GM18508 (cell line): ENCODE measurements at regions not wholly inside any gene's neighbourhood (a gene's known extent, or its start where the extent isn't known, plus 50 kb on each side); places are given as distances from the start of the nearest gene placed in this dataset.
"Not testable (repeated sequence)": the region's sequence is repeated elsewhere in the genome, so short reads cannot be mapped to it uniquely, and the experiment has no call there.

Experiments used
- ATAC-seq: cut with Tn5 transposase; IDR thresholded peaks from one replicate; pipeline ENCODE4 v1.9.1; 2021; ENCODE audit warnings: moderate number of reproducible peaks; ENCODE audit not compliant: insufficient read depth, unreplicated experiment

DNA sequence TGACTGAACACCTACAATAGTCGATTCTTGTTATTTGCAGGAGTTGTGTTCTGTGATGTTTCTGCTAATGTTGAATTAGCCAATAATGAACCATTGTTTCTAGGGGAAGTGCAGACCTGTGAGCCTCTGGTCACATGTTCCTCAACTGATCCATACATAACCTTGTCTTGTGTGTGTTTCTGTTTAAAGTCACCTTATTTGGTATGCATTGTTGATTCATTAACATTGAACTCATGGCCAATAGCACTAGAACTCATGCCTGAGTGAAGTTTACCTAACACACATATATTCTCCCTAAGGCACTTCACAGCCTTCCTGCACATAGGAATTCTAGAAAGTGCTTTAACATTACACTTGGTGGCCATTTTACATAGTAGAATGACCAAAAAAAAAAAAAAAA lies 271.8 kb upstream of the PLET1 start:
- ATAC-seq = no peak

DNA sequence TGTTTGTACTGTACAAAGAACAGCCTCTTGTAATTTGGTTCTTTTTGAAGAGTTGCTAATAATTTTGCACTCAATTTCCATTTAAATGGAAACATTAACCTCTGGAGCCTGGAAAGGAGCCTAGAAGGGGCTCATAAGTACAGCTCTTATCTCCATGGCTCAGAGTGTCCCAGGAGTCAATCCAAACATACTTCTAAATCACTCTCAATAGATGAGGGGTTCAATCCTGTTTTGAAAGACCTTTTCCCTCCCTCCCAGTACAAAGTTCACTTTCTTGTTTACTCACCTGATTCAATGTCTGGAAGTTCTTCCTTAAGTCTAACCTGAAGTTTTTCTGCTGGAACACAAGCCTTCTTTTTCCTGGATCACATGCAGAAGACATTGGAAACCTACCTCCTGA lies 273.0 kb upstream of the PLET1 start:
- ATAC-seq = no peak

DNA sequence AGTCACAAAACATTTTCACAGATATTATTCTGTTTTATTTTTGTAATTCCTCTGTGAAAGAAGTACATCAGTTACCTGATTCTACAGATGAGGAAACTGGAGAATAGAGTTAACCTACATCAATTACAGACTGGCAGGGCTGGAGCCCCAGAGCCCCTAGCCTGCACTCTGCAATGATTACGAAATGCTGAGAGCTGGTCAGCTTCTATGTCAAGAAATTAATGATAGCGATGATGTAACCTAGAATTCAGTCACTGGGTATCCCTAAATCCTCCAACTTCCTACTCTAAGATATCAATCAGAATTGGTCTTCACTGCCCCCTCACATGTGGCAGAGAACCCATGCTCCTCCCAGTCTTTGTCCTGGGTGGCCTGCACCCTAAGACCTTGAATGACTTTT lies 273.5 kb upstream of the PLET1 start:
- ATAC-seq = no peak

DNA sequence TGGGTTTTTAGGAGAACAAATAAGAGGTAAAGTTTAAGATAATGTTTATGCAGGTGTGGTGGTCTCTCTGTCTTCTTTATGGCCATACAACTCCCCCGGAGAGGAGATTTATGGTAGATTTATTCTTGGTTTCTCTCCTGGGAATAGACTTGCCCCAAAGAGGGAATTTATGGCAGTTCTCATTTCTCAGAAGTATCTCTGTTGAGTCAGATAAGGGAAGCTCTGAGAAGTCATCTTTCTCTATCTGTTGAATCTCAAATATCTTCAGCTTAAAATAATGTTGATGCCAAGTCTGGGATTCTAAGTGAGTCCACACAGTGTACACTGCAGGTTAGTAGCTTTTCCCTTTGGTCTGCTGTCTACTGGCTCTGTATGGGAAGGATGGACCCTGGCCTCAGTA lies 276.4 kb upstream of the PLET1 start:
- ATAC-seq = no peak

DNA sequence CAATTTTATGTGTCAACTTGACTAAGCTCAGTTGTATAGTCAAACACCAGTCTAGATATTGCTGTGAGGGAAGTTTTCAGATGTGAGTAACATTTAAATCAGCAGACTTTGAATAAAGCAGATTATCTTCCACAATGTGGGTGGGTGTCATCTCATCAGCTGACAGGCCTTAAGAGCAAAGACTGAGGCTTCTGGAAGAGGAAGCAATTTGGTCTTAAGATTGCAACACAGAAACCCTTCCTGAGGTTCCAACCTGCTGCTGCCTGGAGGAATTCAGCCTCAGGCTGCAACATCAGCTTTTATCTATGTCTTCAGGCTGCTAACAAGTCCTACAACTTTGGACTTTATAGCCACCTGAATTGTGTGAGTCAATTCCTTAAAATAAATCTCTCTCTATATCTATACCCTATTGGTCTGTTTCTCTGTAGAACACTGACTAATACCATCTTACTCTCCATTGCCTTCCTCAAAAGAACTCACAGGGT lies 277.2 kb upstream of the PLET1 start:
- no peak for ATAC-seq

DNA sequence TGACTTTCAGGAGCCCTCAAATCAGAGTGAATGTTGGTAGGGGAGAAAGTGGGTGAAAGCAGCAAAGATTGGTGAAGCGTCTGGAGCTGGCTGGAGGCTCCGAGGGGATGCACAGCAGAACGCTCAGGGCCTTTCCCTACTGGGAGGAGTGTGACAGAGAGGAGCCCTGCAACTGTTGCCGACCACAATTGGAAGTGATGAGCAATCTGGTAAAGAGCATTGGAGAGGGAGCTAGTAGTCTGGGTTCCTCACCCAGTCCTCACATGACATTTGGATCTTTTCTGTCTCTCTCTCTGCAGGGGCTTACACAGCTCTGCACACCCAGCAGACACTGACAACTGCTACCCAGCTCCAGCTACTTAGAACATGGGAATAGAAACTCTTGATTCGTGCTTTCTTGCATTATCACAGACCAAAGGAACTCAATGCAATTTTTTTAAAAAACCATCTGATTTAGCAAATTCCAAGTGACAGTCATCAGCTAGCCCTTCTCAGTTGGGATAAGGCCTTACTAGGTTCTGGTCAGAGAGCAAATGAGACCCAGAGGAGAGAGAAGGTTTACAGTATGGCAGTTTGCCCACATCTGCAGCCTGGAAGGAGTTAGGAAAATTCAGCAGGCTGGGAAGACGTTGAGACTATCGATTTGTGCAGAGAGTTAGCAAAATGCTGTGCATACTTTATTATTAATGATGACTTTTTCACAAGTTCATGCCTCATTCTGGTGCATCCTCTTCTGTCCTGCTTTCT lies 278.0 kb upstream of the PLET1 start:
- no peak for ATAC-seq

DNA sequence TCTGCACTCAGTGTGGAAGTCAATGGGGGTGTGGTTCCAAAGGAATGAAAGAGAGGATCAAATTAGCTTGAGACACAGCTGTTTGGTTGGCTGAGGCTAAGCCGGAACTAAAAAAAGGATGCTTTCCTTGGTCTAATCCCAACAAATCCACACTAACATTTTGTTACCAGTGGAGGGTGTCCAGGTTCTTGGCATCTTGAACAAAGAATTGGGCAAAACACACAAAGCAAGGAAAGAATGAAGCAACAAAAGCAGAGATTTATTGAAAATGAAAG lies 278.6 kb upstream of the PLET1 start:
- not testable (repeated sequence) for ATAC-seq

DNA sequence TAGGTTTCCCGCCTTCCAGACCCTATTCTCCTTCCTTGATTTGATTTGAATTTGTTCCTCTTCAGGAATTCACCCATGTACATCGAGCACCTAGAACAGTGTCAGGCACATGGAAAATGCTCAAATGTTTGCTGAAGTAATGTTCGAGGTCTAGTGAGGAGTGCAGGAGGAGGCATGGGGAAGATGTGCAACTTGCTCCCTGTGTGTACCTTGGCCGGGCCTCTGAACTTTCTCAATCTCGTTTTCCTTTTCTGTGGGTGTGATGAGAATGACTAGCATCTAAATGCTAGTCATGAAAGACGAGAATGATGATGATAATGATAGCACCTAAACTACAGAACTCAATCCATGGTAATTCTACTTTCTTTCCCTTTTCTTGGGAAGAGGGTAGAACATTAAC lies 279.1 kb upstream of the PLET1 start:
- no peak for ATAC-seq

DNA sequence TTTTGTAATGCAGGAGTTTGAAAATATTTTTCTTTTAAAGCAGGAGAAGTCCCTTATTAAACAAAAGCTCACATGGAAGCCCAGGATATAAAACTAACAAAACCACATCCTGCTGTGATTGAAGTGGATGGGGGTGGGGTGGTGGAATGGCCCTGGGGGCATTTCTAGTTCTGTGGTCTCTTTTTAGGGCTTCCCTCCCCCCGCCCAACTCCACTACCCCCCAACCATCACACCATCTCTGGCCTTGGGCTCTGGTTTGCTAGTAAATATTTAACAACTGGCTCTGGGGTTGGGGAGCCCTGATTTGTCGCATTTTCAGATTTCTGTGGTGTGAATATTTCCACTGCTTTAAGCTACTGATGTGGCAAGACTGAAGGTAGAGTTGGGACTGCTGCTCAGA lies 279.6 kb upstream of the PLET1 start:
- no peak for ATAC-seq

DNA sequence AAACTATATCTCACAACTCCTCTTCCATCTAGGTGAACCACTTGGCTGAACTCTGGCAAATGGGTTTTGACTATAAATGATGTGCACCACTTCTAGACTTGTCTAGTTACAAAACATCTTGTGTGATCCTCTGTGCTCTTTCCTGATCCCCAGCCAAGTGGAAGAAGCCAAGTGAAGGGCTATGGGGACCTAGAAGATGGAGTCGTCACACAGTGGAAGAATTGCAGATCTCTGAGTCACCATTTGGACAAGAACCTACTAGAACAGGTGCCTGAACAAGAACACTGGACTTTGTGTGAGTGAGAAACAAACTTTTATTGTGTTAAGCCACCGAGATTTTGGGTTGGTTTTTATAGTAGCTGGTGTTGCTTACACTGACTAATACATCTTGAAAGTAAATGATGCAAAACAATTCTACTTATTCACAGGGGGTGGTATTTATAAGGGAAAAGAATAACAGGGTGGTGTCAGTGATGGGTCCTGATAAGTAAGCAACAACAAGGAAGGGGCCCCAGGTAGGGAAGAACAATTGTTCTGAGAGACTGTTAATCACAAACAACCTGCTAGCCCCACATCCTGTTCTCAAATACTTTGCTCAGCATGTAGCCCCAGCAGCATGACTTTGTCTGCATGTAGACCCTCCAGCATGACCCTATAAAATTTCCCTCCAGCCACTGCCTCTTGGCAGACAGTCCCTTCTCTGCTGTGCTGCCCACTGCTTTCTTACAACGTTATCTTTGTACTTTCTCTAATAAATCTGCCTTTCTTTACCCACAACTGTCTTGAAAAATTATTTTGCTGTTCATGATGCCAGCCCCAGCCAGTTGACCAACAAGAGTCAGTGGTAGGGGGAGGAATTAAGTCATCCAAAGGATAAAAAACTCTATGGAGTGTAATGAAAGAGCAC lies 280.7 kb upstream of the PLET1 start:
- ATAC-seq = no peak

DNA sequence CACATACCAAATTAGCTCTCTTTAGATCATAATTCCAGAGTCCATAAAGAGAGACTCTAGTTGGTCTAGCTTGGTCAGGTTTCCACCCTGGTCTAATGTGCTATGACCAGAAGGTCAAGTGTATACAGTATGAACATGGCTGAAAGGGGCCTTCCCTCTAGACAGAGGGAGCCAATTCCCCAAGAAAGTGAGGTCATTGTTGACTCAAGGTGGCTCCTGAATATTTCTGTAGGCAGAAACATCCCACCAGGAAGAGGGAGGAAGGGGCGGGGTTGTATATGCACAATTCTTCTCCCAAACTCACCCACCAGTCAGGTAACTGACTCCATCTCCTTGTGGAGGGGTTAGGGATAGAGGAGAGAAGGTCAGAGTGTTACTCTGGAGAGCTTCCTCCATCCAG lies 281.8 kb upstream of the PLET1 start:
- ATAC-seq = no peak

DNA sequence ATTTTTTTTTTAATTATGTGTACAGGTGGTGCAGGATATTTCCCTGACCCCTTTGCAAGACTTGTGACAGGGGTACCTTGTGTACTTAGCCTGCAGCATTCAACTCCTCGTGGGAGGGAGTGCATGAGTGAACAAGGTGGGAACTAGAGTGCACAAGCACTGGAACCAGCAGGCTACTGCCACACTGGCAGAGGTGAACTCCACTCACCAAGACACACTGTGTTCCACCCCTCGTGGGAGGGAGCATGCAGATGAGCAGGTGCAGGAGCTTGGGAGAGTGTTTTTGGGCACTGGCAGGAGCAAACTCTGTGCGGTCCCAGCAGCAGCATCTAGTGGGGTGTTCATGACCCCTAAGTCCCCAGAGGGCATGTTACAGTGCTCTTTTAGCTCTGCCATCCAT lies 282.7 kb upstream of the PLET1 start:
- ATAC-seq = no peak

DNA sequence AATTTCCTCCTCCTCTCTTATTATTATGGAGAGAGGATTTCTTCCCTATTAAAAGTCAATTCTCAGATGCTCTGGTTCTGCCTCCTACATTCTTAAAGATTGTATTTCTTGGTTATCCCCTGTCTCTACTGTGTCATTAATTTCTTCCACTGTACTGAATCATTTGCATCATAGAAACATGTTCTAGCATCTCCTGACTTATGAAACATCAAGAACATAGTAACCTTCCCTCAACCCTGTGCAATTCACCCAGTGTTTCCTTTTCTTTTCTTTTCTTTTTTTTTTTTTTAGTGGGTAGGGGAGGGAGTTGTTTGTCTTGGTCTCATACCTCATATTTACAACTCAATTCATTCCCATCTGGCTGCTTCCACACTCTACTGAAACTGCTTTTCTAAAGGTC lies 288.0 kb upstream of the PLET1 start:
- ATAC-seq = no peak

DNA sequence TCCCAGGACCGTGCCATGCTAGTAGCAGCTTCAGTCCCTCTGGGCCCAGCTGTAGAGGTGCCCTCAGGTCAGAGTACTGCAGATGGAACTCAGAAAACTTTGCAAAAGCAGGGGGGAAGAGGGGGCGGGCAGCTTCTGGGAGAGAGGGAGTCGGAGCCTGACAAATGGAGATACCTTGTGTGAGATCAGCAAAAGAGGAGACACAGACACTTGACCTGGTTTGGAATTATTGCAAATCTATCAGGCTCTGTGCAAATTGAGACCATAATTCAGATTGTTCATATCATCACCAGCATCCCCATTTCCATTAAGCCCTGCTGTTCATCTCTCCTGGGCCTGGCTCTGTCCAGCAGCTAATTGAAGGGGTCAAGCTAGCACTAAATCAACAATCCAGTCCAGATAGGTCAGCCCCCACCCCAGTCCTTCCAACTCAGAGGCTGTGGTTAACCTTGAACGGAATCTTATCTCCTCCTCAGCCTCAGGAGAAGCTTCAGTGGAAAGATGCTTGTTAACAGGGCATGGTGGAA lies 292.6 kb upstream of the PLET1 start:
- no peak for ATAC-seq

DNA sequence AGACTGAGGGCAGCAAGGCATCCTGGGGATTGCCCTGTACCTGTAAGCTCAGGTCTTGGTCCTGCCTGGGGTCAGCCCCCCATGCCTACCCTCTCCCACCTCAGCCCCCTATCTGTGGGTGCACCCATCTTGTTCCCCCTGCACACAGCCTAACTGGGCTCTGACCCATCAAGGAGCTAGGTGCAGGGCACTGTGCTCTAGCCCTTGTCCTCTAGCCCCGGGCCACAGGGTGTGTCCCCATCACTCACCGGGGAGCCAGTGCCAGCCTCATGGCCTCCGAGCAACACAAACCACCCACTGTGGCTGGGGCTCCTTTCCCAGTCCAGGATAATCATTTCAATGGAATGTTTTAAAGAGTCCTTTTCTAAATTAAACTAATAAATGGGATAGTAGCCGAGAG lies 293.9 kb upstream of the PLET1 start:
- ATAC-seq = no peak

DNA sequence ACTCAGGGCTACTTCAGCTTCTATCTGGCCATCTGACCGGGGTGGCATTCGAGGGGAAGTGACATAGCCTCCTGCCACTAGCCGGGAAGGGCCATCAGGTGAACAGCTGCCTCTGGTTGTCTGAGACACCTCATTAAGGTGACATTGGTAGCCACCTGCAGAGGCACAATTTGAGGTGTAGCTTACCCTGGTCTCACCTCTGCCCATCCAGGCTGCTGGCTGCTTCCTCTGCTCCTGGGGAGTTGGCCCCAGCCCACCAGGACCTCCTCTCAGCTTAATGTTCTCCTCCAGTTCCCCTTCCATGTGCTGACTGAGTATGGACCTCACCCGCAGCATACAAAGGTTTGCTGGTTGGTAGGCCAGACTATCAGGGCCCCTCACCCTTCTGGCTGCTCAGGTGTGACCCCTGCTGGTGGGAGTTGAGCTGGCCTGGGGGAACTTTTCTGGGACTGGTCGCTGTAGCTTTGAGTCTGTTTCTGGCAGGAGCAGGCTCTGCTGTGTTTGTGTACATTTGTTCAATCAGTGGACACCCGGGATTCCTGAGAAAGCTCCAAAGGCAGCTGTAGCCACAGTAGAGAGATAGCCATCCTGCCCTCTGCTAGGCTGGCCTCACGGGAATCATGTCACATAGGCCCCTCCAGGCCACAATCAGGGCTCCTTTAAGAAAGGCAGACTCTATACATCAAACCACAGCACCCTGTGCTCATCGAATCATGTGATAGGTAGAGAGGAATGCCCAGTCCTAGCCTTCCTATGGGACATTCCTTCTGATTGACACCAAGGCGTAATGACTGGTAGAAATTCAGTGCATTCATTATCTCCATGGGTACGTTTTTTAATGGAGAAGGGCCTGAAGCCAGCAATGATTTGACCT lies 295.1 kb upstream of the PLET1 start:
- no peak for ATAC-seq

DNA sequence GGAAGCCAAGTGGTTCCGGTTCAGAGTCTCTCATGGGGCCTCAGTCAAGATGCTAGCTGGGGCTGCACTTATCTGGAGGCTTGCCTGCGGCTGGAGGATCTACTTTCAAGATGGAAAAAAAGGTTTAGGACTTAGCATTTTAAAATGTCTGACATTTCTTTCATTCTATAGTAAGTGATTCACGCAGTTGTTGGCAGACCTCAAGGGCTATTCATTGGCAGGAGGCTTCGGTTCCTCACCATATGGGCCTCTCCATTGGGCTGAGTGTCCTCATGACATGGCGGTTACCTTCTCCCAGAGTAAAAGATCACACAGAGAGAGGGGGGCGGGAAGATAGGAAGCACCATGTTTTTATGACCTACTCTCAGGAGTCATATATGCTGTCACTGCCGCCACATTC lies 298.0 kb upstream of the PLET1 start:
- no peak for ATAC-seq

DNA sequence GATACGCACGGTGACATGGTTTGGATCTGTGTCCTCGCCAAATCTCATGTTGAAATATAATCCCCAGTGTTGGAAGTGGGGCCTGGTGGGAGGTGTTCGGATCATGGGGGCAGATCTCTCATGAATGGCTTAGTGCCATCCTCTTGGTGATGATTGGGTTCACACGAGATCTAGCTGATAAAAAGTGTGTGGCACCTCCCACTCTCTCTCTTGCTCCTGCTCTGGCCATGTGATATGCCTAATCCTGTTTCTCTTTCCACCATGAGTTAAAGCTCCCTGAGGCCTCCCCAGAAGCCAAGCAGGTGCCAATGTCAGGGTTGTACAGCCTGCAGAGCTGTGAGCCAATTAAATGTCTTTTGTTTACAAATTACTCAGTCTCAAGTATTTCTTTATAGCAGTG lies 303.1 kb upstream of the PLET1 start:
- no peak for ATAC-seq

DNA sequence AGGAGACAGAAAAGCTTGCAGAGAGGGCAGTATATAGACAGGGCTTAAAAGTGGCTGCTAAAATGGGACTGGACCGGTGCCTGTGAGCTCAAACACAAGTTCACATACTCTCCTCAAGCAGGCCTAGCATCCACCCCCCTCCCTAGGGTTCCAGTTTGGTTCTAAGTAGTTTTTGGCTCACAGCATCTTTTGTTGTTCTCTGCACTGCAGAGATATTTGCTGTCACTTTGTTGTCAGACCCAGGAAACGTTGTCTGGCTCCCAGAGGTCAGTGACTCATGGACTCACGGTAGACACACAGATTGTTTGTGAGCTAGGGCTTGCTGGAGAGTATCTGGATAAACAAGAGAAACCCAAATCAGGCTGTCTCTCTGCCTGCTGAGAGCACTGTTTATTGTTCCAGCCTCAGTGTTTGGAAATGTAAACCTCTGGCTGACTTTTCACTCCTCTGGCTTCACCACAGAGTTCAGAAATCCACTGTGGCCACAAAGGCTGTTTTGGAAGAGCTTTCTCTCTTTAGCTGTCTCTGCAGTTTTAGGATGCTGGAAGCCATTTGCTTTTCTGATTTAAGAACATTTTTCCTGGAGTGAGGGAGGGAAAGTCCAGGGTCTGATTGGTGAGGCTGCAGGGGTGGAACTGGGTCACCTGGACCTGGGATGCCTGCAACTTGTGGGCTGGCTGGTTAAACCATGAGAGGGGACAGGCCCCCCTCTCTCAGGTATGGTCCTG lies 303.7 kb upstream of the PLET1 start:
- ATAC-seq = no peak

DNA sequence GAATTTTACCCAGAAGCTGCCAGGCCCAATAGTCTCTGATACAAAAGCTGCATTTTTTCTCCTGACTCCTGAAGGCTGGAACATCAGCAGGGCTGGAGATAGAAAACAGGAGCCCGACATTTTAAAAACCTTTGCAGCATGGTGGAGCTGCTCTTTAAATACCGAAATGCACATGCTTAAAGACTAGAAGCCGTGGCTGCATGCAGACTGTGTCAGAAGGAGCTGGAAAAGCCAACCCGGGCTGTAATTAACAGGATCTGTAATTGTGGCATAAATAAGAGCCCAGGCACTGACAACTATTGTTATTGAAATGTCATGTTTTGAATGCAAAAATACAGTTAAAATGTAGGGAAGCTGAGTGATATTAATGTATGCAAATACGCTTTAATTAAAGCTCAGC lies 304.9 kb upstream of the PLET1 start:
- ATAC-seq = no peak
